HG02852 (cell line): ENCODE measurements at regions not wholly inside any gene's neighbourhood (a gene's known extent, or its start where the extent isn't known, plus 50 kb on each side); places are given as distances from the start of the nearest gene placed in this dataset.
"Not testable (repeated sequence)": the region's sequence is repeated elsewhere in the genome, so short reads cannot be mapped to it uniquely, and the experiment has no call there.

Experiments
- ATAC-seq: cut with Tn5 transposase; IDR thresholded peaks from one replicate; pipeline ENCODE4 v1.9.1; 2021; ENCODE audit warnings: mild to moderate bottlenecking, moderate library complexity; ENCODE audit not compliant: unreplicated experiment

DNA sequence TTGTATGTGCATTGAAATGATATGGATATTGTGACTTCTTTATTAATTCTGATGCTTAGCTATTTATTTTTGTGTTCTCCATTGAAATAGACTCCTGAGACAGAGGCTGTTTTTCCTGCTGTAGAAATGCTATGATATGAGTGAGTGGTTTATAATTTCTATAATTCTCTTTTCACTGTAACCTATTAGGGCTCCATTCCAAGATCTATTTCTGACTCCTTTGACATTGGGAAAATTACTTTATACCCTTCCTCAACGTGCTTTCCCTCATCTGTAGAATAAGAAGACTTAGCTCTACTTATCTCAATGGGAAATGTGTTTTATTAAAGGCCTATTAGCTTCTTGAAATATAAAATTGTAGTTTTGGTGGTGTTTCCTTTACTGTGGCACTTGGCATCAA, 144.5 kb upstream of the RPRM start:
- no peak for ATAC-seq

DNA sequence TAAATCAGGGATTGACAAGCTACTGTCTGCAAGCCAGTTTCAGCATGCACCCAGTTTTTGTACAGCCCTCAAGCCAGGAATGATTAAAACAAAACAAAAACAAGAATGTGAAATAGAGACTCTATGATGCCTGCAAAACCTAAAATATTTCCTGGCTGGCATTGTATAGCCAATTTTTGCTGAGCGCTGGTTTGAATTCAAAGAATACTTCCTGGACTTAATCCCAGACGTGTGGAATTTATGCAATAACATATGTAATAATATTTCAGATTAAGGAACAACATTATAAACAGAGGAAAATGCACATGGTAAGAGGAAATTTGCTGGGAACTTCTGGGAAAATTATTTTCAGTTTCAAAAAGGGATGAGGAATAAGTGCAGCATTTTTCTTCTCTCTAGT, 148.1 kb upstream of the RPRM start:
- no peak for ATAC-seq

DNA sequence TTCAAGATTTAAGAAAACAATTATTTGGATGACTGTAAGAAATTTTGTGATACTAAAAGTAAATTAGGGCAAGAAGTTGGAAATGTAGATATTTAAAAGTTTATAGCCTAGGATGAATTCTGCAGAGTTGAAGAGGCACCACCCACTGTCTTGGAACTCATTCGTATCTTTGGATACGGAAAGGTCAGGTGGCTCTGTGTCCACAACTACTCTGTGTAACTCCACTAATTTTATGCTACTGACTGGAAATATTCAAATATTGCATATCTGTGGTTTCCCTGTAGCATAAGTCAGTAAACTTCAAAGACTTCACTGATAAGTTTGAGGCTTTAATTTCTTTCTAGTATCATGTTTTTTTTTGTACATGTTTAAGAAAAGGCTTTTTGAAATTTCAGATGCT, 156.9 kb upstream of the RPRM start:
- no peak for ATAC-seq

DNA sequence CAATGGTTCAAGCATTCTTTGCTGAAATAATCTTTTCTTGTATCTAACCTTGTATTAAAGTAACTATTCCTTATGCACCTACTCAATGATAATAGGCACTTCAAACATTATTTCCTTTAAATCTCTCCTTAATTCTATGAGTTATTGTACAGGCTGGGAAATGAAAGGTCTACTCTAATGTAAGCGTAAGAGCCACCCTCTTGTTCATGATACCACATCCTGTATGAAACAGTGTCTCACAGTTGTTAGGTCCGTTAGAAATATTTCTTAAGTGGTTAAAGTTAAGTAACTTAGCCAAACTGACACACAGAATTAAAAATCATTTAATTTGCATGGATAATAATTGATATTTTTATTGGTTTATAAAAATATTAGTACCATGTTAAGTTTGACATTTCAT, 162.5 kb upstream of the RPRM start:
- no peak for ATAC-seq

DNA sequence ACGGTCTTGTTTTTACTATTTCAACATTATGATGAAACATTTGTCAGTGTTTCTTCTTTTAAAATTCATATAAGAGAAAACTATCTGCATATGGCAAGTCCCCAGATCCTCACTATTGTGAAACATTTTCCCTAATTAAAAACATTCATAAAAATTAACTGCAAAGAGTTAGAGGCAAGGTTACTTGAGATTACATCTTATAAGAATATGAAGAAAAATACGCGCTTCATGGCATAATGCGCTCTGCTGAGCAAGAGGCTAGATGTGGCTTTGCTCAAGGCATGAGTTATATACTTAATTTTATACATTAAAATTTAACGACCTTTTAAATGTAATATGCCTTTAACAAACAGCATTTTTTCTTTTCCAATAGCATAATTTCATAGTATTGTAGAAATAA, 166.4 kb upstream of the RPRM start:
- no peak for ATAC-seq

DNA sequence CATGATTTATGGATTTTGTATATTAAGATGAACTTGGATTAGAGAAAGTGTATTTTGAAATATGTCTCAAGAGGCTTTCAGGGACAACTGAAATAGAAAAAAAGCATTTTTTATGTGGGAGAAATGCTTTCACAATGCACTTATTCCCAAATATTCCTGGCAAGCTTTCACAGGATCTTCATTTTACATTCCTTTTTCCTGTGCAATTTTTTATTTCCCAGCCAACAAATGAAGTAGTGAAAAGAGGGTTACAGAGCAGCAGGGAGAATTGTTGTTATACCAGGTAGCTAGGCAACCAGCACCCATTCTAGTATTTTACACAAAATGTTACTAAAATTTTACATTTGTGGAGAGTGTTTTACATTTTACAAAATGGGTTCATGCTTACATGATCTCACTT, 167.0 kb upstream of the RPRM start:
- ATAC-seq = no peak

DNA sequence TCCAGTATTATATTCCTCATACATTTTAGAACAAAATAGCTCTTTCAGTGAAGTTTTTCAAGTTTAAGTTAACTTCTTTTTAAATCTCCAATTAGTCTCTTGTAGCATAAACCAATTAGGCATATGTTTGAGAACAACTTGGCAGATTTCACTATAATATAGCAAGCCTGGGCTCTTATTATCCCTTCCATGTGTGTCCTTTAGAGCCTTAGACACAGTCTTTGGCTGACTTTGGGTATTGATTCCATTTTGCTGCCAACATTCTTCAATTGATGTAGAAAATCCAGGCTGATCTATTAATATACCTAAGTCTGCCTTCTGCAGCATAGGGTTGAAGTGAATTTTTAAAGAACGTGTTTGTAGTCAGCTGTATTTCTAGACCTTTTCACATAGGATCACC, 179.1 kb upstream of the RPRM start:
- no peak for ATAC-seq

DNA sequence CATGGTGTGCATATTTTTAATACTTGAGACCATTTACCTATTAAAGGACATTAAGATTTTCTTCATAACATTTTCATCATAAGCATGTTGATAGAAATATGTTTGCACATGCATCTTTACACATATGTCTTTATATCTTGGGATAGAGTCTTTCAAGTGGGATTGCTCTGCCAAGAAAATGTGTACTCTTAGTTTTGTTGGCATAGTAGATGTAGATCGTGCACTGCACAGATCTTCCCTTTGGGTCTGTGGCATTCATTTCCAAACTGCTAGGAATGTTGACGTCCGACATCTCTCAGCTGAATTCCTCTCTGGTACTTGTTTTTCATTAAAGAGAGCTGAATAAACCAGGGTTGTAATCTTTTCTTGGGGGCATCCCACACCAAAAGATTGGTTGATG, 183.2 kb upstream of the RPRM start:
- ATAC-seq = no peak

DNA sequence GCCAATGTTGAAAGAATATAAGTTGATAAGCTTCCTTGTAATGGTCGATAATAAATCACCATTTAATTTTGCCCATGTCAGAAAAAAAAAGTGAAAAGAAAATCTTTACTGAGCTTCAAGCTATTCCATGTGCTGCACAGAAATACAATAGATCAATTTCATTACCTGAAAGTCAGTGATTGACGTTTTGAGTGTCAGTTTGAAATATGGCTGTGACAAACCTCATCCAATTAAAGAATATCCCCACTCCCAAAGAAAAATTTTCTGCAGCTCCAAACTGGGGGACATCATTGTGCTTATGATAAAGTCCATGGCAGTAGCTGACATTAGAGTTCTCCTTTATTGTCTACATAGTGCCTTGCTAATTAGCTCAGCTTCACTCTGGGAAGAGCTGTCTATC, 184.8 kb upstream of the RPRM start:
- no peak for ATAC-seq

DNA sequence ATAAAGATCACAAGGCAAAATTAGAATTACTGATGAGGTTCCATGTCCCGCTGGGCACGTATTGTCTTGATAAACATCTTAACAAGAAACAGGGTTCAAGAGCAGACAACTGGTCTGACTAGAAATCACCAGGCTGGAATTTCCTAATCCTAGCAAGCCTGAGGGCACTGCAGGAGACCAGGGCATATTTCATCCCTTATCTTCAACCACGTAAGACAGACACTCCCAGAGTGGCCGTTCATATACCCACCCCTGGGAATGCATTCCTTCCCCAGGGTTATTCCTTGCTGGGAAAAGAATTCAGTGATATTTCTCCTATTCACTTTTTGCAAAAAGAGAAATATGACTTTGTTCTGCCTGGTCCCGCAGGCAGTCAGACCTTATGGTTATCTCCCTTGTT, 185.4 kb upstream of the RPRM start:
- not testable (repeated sequence) for ATAC-seq

DNA sequence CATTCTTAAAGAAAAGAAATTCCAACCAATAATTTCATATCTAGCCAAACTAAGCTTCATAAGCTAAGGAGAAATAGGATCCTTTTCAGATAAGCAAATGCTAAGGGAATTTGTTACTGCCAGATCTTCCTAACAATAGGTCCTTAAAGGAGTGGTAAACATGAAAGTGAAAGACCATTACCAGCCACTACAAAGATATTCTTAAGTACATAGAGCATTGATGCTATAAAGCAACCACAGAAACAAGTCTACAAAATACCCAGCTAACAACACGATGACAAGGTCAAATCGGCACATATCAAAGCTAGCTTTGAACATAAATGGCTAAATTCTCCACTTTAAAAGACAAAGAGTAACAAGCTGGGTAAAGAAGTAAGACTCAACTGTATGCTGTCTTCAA, 188.9 kb upstream of the RPRM start:
- ATAC-seq = no peak

DNA sequence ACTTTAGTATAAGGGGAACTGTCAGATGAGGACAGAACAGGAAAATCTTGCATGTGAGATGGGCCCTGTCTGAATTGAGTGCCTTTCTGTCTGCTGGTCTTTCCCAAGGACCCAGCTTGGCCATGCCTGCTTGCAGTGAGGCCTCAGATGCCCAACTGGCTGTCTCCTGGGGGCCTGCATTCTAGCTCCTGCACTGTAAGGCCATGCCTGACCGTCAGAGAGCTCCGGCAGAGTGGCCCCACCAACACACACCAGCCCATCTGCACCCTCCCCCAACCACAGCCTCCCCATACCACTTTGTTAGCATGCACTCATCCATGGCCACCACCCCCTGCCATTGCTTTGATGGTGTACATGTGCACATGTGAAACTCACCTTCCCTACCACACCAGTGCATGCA, 190.4 kb upstream of the RPRM start:
- ATAC-seq = no peak

DNA sequence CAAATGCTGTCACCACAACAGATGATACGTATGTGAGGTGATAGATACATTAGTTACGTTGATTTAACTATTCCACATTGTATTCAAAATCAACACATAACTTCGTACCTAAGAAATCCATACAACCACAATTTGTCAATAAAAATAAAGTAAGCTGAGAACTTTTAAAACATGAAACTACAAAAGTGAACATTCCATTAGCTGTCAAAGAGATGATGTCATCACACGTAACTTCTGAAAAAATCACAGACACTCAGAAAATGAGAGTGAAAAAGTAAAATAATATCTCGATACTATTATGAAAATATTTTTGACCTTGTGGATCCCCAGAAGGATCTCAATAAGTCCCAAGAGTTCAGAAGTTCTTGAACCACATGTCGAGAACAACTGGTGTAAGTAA, 161.6 kb upstream of the GALNT13 start:
- no peak for ATAC-seq

DNA sequence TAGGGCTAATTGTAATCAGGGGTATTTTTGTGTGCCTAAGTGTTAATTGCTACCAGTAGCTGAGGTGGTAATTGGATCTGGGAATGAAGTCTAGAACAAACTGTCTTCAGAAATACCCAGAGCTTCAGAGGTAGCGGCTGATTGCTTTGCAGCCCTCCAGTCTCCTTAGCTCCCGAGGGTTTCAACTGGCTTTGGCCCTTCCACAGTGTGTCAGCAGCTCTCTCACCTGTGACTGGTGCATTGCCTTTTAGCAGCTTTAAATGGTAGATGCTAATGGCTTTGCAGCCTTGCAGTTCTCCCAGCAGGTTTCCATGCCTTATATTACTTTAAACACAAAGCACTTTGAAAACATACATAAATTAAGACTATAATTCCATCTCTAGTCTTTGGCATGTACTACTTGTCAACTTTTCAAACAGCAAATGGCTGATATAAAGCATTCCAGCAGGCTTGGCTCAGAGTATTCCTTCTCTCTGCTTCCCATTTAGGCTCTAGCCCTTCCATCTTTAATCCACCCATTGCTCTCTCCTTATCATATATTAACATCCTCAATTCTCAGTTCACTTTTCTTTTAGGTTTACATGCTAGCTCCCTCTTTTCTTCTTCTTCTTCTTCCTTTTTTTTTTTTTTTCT, 156.4 kb upstream of the GALNT13 start:
- ATAC-seq = no peak

DNA sequence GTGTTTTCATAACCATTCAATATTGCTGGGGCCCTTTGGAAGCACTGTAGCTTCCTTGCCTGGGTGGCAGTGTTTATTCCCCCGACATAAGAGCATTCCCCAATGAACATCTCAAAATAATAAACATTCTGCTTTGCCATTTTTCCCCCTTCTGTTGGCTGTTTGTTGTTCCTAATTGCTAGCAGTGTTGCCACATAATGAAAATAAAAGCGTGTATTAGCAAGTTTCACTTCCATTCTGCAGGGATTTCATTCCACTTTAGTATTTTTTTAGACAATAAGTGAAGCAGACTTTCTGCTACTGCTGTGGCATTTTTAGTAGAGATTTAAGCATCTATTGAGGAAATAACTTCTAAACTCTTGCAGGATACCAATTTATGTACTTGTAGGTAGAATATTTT, 154.7 kb upstream of the GALNT13 start:
- ATAC-seq = no peak

DNA sequence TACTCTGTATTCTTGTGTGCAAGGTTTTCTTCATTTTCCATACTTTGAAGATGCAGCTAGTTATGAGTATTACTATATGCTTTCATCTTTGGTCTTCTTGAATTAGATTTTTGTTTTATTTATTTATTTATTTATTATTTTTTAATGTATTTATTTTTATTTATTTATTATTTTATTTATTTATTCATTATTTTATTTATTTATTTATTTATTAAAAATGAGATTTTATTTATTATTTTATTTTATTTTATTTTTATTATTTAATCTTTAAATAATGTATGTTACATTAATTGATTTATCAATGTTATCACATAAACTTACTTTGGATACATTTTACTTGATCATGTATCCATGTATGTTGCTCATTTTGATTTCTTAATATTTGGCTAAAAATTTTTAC, 132.3 kb upstream of the GALNT13 start:
- no peak for ATAC-seq

DNA sequence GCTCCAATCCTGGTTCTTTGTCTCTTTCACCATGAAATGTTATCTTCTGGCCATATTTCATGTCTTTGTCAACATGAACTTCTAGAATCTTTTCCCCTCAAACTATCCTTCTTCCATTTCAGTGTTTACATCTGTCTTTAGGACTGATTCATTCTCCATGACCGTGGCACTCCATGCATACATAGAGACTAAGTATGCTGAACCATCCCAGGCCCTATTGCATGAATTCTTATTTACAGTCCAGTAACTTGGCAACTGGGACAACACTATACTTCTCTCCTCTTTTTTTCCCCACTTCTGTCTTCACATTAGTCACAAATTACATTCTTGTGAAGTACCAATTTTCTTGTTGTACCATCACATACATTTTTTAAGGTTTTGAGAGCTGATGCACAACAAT, 109.8 kb upstream of the GALNT13 start:
- ATAC-seq = no peak

DNA sequence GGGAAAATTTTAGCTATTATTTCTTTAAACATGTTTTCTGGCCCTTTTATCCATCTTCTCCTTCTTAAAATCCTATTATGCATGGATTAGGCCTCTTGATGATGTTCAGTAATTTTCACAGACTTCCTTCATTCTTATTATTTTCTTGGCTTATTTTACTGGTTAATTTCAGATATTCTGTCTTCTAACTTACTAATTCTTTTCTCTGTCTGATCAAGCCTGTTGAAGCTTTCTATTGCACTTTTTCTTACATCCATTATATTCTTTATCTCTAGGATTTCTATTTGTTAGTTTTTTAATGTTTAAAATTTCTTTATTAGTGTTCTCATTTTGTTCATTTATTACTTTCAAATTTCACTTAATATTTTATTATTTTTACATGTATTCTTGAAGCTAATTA, 105.3 kb upstream of the GALNT13 start:
- no peak for ATAC-seq

DNA sequence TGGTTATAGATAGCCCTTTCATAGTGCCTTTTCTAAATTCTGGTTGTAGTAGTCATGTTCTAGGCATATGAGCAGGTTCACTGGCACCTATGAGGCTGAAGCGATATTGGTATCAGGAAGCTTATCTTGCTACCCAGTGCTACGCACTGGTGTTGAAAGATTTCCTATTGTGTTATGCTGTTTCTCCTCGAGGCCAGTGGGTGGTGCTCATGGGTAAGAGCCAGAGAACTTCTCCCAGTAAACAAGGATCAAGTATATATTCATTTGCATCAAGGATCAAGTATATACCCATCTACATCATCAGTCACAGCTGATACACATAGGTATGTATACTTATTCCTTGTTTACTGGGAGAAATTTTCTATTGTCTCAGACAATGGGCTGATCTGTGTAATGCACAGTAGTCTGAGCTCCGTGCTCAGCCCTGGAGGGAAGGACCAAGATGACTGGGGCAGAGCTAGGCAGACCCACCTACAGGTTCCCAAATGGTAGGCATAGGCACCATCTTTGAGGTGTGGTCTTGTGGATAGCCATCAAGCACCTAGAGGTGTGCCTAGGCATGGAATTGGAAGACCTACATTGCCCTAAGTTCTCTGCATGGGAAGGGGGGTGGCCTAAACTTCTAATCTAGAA, 101.2 kb upstream of the GALNT13 start:
- no peak for ATAC-seq

DNA sequence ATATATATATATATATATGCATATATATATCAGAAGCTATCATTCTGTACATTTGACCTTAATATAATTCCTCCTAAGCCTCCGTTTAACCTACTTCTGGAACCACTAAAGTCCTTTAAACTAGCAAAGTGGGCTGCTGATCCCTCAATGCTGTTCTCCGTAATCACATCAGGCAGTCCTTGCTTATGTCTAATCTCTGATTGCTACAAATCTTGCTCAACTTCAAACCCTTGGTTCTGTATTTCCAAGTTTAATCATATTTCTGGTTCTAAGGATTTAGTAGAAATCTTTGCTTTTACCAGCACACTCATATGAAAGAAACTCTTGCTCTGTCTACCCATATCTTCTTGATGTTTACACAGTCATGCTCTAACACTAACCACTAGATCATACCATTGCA, 91.5 kb upstream of the GALNT13 start:
- no peak for ATAC-seq

DNA sequence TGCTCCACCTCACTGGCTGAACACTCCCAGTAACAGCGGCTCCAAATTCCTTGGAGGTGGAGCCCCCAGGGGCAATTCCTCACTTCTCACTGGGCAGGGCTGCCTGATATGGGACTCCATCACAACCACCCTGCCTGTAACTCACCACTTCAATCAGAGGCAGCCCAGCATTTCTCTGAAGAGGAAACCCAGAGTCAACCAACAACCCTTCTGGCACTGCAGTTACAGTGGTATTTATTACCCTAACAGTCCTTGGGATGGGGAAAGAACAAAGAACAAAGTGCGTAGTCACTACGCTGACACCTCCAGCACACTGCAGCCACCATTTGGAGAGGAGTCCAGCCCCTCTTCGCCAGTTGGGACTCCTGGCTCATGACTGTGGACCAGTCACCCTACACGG, 85.7 kb upstream of the GALNT13 start:
- ATAC-seq = no peak

DNA sequence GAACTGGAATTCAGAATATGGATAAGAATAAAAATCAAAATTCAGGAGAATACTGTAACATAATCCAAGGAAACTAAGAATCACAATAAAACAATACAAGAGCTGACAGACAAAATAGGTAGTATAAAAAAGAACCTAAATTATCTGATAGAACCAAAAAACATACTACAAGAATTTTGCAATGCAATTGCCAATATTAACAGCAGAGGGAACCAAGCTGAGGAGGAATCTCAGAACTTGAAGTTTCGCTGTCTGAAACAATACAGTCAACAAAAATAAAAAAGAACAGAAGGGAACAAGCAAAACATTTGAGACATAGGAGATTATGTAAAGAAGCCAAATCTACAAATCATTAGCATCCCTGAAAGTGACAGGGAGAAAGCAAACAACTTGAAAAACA, 84.1 kb upstream of the GALNT13 start:
- no peak for ATAC-seq

DNA sequence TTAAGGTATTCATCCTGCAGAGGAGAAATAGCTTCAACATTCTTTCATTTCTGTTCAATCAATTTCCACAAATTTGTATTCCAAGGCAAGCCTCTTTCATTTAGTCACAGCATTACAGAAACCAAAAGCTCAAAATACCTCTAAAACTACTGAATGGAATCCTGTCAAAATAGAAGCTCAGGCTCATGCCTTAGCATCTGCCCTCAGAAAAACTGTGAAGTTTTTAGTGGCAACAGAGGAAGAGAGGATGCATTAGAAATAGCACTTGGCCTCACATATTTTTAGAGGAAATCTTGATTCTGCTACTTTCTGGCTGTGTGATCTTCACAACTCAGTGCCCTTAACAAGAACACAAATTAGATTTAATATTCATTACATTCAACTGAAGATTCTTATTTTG, 69.1 kb upstream of the GALNT13 start:
- no peak for ATAC-seq
